Spinal cord (tissue), 9 donors: ENCODE measurements at regions not wholly inside any gene's neighbourhood (a gene's known extent, or its start where the extent isn't known, plus 50 kb on each side); places are given as distances from the start of the nearest gene placed in this dataset.

Source experiments
- DNase-seq, 6 donors: peaks; one replicate each; pipeline versions ENCODE4 v3.0.0 to v3.0.0-alpha.2; 2013 to 2015; ENCODE audit warnings: low spot score in 6 of 6, low read depth in 4 of 6
- H3K27ac ChIP-seq: one replicate; pipeline ENCODE4 v1.5.1; 2013; ENCODE audit warnings: low read depth, low read length, control low read depth
- H3K27me3 ChIP-seq: one replicate; pipeline ENCODE4 v1.6.1; 2013; ENCODE audit warnings: low read length; ENCODE audit not compliant: control insufficient read depth, insufficient read depth
- H3K36me3 ChIP-seq: one replicate; pipeline ENCODE4 v1.6.1; 2013; ENCODE audit warnings: low read length; ENCODE audit not compliant: control insufficient read depth, insufficient read depth
- H3K4me1 ChIP-seq: one replicate; pipeline ENCODE4 v1.6.1; 2013; ENCODE audit warnings: low read length; ENCODE audit not compliant: control insufficient read depth, insufficient read depth
- H3K4me3 ChIP-seq: one replicate; pipeline ENCODE4 v1.5.1; 2013; ENCODE audit warnings: low read depth, low read length, control low read depth
- H3K9me3 ChIP-seq: one replicate; pipeline ENCODE4 v1.6.1; 2013; ENCODE audit warnings: low read length; ENCODE audit not compliant: control insufficient read depth, insufficient read depth
- WGBS: methylation state at CpG from one replicate; pipeline ENCODE4 v1.1.5; 2013; ENCODE audit warnings: missing lambda C conversion rate; ENCODE audit not compliant: insufficient coverage; 5-methylcytosine and 5-hydroxymethylcytosine counted together
- donor health status: healthy.

DNA sequence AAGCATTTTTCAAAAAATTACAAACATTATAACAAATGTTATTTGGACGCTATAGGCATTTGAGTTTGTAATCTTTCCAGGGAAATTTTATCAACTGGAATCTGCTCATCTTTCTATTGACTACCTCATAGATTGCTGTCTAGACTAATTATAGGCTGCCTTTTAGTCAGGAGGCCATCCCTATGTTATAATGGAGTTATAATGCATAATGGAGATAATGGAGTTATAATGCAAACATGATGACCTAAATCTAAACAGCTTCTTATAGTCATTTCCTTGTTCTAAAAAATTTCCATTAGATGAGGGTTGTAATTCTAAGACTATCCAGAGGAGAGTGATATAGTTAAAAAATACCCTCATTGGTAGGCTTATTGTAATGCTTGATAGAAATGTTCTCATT, 226.4 kb downstream of the SI start:
- no peaks in the 10 kb centered on the region for H3K9me3 ChIP-seq
- H3K27ac ChIP-seq: no peak overlapping the region
- no peak overlapping the region for H3K4me3 ChIP-seq
- no peaks in the 10 kb centered on the region for H3K27me3 ChIP-seq
- WGBS: no CpG with 5 or more reads among the region's 1 CpG
- no peak for DNase-seq
- H3K36me3 ChIP-seq: no peaks in the 10 kb centered on the region
- no peaks in the 10 kb centered on the region for H3K4me1 ChIP-seq

DNA sequence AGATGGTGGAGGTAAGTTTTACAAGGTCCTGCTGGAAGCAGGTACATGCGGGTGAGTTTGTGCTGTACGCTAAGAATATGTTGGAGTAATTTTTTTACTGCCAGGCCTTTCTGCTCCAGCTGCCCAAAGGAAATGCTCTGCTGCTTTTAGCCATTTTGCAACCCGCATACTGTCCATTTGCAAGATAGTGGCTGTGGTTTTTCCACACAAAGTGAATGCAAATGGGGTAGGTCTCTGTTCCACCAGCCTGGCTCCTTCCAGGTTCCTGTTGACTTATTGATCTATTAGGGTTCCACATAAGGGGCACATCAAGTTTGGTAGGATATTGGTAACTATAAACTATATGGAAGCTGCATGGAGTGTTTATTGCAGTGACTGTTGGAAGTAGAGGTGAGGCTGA, 227.1 kb downstream of the SI start:
- Histone ChIP-seq H3K27me3 (no peaks in the 10 kb centered on the region), H3K27ac (no peak overlapping the region), H3K4me3 (no peak overlapping the region), H3K36me3 (no peaks in the 10 kb centered on the region), H3K4me1 (no peaks in the 10 kb centered on the region), H3K9me3 (no peaks in the 10 kb centered on the region)
- DNase-seq: no peak
- 89% methylated on average over 3 of the region's 3 CpGs for WGBS

DNA sequence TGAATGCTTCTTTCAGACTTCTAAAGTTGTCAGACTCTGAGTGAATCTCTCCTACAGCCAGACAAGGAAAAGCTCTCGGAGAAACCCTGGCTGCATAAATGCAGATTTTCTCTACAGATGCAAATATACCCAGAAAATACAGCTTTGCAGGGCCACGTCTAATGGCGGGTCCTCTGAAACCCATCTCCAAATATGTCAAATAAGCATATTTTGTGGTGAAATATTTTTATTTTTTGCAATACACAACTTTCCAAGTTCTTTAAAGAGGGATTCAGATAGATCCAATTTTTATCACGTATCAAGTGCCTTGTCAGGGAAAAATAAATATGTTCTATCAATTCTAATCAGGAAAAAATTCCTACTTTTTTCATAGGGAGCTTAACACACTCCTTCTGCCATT, 229.4 kb downstream of the SI start:
- 100% methylated on average over 1 of the region's 4 CpGs for WGBS
- Histone ChIP-seq H3K9me3 (no peaks in the 10 kb centered on the region), H3K36me3 (no peaks in the 10 kb centered on the region), H3K4me3 (no peak overlapping the region), H3K27ac (no peak overlapping the region), H3K4me1 (no peaks in the 10 kb centered on the region), H3K27me3 (no peaks in the 10 kb centered on the region)
- no peak for DNase-seq

DNA sequence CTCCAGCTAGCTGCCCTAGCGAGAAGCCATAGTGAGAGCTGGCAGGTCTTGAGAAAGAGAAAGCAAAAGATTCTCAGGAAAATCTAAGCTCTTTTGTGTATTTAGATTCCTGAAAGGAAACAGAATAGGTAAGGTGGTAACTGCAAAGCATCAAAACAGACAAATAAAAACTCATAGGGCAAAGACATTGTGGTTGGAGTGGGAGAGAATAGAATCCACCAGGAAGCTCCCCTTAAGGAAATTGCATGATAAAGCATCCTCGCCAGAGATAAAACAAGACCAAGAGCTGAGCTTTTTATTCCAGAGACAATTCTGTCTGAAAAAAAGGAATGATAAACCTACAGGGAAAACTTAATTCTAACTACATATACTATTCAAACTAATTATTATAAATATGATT, 232.6 kb downstream of the SI start:
- DNase-seq: no peak
- H3K4me3 ChIP-seq: no peak overlapping the region
- no peaks in the 10 kb centered on the region for H3K36me3 ChIP-seq
- no CpG with 5 or more reads among the region's 2 CpGs for WGBS
- H3K27me3 ChIP-seq: no peaks in the 10 kb centered on the region
- no peak overlapping the region for H3K27ac ChIP-seq
- H3K9me3 ChIP-seq: no peaks in the 10 kb centered on the region
- H3K4me1 ChIP-seq: no peaks in the 10 kb centered on the region

DNA sequence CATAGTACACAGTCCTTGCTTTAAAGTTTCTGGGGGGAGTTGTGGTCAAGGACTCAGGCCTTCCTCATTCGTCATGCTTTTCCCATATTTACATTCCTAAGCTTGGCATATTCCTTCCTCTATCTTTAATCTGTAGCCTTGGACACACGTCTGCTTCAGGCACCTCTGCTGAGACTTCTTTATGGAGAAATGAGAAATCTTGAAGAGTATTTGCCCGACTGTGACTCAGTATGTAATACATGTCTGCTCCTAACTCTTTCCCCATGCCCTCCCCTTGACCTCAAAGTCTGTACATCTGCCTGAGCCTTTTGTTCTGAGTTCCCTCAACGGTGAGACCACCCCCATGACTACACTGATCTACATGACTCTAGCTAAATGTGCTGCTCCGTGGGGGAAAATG, 246.1 kb downstream of the SI start:
- Histone ChIP-seq H3K9me3 (no peaks in the 10 kb centered on the region), H3K4me1 (no peaks in the 10 kb centered on the region), H3K27me3 (no peaks in the 10 kb centered on the region), H3K4me3 (no peak overlapping the region), H3K36me3 (no peaks in the 10 kb centered on the region), H3K27ac (no peak overlapping the region)
- DNase-seq: no peak
- WGBS: no CpG with 5 or more reads among the region's 5 CpGs

- no peaks in the 10 kb centered on the region for H3K27me3 ChIP-seq
- no peaks in the 10 kb centered on the region for H3K9me3 ChIP-seq
- H3K36me3 ChIP-seq: no peaks in the 10 kb centered on the region
- DNase-seq: no peak
- H3K4me3 ChIP-seq: no peak overlapping the region
- no peak overlapping the region for H3K27ac ChIP-seq
- WGBS: 96% methylated on average over 12 of the region's 12 CpGs
- H3K4me1 ChIP-seq: no peaks in the 10 kb centered on the region
Measured at GRCh38 chr3:164818318-164818717, 260.0 kb downstream of the SI start.

- H3K4me1 ChIP-seq: no peaks in the 10 kb centered on the region
- no peak overlapping the region for H3K27ac ChIP-seq
- H3K9me3 ChIP-seq: no peaks in the 10 kb centered on the region
- no peak overlapping the region for H3K4me3 ChIP-seq
- H3K36me3 ChIP-seq: no peaks in the 10 kb centered on the region
- H3K27me3 ChIP-seq: no peaks in the 10 kb centered on the region
- DNase-seq: no peak
- WGBS: 97% methylated on average over 14 of the region's 15 CpGs
Measured at GRCh38 chr3:164814106-164814505, 264.2 kb downstream of the SI start.

DNA sequence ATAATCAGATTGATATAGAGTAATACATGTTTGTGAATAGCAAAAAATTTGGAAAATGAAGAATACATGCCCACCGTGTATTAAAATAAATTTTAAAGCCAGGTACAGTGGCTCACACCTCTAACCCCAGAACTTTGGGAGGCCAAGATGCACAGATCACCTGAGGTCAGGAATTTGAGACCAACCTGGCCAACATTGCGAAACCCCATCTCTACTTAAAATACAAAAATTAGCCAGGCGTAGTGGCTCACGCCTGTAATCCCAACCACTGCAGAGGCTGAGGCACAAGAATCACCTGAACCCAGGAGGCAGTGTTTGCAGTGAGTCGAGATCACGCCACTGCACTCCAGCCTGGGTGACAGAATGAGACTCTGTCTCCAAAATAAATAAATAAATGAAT, 266.3 kb downstream of the SI start:
- Histone ChIP-seq H3K4me1 (no peaks in the 10 kb centered on the region), H3K36me3 (no peaks in the 10 kb centered on the region), H3K27ac (no peak overlapping the region), H3K27me3 (no peaks in the 10 kb centered on the region), H3K9me3 (no peaks in the 10 kb centered on the region), H3K4me3 (no peak overlapping the region)
- no CpG with 5 or more reads among the region's 6 CpGs for WGBS
- no peak for DNase-seq

GRCh38 chr3:164806188-164806587, 272.1 kb downstream of the SI start:
- peak in 1 of 6 donors; percentile 1 for DNase-seq
- 89% methylated on average over 2 of the region's 2 CpGs for WGBS
- no peaks in the 10 kb centered on the region for H3K4me1 ChIP-seq

GRCh38 chr3:164794099-164794498, 284.2 kb downstream of the SI start:
- H3K4me1 ChIP-seq: no peaks in the 10 kb centered on the region
- no peaks in the 10 kb centered on the region for H3K9me3 ChIP-seq
- no CpG with 5 or more reads among the region's 1 CpG for WGBS
- no peaks in the 10 kb centered on the region for H3K36me3 ChIP-seq
- H3K27ac ChIP-seq: no peak overlapping the region
- no peak overlapping the region for H3K4me3 ChIP-seq
- no peak for DNase-seq
- no peaks in the 10 kb centered on the region for H3K27me3 ChIP-seq

More at GRCh38 chr3:164806188-164806587, 272.1 kb downstream of the SI start:
- no peaks in the 10 kb centered on the region for H3K27me3 ChIP-seq
- no peak overlapping the region for H3K4me3 ChIP-seq
- no peaks in the 10 kb centered on the region for H3K9me3 ChIP-seq
- no peaks in the 10 kb centered on the region for H3K36me3 ChIP-seq
- no peak overlapping the region for H3K27ac ChIP-seq
